ENCODE measurements at regions not wholly inside any gene's neighbourhood (a gene's known extent, or its start where the extent isn't known, plus 50 kb on each side); places are given as distances from the start of the nearest gene placed in this dataset.

GRCh38 chr6:26216886-26217713 is 129.9 kb downstream of the HFE start:
- peak; percentile 93 for DNase-seq

GRCh38 chr6:26217714-26218075 is 130.5 kb downstream of the HFE start:
- DNase-seq = no peak

- DNase-seq = no peak
These were observed 131.6 kb downstream of the HFE start for GRCh38 chr6:26218824-26219223.

- DNase-seq = no peak
These were observed 133.1 kb downstream of the HFE start for GRCh38 chr6:26220145-26220970.

- no peak for DNase-seq
These were observed 134.0 kb downstream of the HFE start for GRCh38 chr6:26221186-26221585.

GRCh38 chr6:26222571-26222970 is 135.3 kb downstream of the HFE start:
- no peak for DNase-seq

- no peak for DNase-seq
These were observed 136.0 kb downstream of the HFE start for GRCh38 chr6:26223228-26223627.

DNA sequence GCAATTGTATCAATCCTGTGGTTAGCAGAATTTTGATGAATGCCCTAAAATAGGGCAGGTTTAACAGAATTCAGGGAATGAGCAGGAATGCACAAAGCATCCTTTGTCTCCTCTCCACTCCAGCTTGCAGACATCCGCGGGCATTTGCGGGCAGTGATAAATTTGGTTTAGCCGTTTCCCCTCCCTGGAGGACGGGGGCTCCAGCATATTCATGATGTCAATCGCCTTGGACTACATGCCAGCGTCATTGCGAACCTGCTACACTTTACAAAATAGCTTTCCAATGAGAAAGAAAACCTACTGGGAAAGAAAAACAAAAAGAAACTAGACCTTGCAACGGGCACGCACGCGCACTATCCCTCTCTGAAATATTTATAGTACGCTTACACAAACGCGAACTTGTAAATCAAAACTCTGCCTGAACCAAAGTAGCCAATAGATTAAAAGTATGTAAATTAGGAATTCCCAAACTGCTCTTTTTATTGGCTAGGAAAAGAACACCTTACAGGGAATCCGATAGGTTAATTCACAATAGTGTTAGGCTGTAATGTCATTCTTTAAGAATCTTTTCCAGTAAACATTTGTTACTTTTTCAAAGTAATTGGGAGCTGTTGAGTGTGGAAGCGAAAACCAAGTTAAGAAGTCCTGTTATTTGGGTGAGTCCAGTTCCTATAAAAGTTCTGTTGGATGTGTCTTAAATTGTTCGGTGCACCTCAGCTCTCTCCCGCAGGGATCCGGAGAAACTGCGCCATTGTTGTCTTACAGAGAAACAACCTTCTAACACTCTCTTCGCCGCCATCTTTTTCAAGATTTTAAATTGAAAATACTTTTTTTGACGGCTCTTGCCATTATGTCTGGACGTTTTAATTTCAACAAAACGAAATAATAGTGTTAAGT is 136.7 kb downstream of the HFE start:
- DNase-seq = no peak

GRCh38 chr6:26224547-26224912 is 137.3 kb downstream of the HFE start:
- no peak for DNase-seq

DNA sequence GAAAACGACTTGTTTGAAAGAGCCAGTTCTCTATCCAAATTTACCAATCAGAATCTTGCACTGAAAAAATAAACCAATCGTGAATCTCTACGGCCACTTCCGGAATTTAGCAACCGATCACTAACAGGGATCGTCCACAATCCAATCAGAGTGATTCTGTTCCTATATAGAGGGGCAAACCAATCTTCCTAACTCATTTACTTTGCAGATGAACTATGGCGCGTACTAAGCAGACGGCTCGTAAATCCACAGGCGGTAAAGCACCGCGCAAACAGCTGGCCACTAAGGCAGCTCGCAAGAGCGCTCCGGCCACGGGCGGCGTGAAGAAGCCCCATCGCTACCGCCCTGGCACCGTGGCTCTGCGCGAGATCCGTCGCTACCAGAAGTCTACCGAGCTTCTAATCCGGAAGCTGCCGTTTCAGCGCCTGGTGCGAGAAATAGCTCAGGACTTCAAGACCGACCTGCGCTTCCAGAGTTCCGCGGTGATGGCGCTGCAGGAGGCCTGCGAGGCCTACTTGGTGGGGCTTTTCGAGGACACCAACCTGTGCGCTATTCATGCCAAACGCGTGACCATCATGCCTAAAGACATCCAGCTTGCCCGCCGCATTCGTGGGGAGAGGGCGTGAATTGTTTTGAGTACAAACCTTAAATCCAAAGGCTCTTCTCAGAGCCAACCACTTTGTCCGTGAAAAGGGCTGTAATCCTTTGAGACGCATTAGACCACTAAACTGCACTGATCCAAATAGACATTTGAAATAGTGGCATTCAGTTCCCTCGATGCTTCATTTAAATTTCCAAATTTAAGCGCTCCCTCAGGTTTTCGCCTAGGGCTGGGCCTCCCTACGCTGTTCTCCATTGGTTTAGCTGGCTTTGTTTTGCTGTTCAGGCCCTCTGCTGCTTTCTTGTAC is 138.0 kb downstream of the HFE start:
- DNase-seq = no peak

GRCh38 chr6:26225848-26226578 is 138.8 kb downstream of the HFE start:
- DNase-seq = no peak

DNA sequence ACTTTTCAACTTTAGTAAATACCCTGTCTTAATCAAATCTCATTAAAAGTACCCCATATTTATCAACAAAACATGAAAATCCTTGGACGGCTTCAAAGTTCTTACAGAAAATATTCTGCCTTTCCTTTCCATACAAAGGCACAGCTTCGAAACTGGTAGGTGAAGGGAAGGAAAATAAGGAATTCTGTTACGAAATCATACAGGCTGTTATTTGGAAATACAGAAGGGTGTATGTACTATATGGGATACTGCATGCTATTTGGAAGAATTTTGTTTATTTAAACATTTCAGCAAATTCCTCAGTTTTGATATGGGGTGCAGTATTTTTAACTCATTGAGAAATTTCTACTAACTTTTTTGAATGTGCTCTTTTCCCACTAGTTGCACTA is 138.4 kb upstream of the BTN3A2 start:
- DNase-seq = no peak

GRCh38 chr6:26230351-26230750 is 134.6 kb upstream of the BTN3A2 start:
- no peak for DNase-seq

DNA sequence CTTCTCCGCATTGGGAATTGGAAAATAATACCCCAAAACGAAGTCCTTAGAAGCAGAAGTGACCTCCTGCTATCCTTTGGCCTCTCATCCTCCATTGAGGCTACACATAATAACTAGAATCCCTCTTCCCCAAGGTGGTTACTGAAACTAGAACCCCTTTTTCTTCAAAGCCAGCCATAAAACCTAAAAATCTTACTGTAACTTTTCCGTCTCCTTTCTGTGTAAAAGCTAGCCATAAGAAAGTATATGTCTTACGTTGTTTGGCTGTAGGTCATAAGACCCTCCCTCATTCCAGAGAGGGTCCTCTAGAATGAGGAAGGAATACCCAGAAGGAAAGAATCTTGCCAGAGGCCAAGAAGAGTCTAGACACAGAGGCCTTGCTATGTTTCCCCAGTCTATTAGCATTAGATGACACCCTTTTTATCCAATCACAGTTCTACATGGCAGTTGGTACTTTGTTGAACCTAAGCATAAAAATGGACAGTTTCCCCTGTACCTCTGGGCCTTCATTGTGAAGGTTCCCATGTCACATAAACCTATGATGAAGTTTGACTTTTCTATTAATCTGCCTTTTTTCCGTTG is 133.9 kb upstream of the BTN3A2 start:
- no peak for DNase-seq

DNA sequence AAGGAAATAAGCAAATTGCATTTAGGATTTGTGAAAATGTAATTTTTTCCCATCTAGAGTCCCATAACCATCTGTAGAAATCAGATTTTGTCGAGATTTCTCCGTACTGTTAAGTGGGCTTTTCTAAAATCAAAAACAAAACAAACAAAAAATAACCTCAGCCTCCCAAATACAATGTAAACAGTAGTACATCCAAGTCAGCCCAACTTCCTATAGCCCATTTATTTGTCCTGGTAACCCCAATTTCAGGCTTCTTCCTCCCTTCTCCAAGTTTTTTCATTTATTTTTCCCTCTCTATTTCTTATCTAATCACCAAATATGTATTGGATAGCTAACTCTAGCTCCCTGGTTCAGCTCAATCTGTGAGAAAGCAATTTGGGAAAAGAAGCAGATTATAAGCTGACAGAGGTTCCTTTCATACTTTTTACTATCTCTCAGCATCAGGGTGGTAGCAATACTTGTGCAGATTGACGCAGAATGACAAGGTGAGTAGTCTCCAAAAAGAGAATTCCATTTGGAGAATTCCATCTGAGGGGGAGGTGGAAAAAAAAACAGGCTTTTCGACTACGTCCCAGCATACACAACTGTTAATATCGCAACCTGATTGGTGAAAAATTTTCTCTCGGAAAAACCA is 132.6 kb upstream of the BTN3A2 start:
- no peak for DNase-seq

DNA sequence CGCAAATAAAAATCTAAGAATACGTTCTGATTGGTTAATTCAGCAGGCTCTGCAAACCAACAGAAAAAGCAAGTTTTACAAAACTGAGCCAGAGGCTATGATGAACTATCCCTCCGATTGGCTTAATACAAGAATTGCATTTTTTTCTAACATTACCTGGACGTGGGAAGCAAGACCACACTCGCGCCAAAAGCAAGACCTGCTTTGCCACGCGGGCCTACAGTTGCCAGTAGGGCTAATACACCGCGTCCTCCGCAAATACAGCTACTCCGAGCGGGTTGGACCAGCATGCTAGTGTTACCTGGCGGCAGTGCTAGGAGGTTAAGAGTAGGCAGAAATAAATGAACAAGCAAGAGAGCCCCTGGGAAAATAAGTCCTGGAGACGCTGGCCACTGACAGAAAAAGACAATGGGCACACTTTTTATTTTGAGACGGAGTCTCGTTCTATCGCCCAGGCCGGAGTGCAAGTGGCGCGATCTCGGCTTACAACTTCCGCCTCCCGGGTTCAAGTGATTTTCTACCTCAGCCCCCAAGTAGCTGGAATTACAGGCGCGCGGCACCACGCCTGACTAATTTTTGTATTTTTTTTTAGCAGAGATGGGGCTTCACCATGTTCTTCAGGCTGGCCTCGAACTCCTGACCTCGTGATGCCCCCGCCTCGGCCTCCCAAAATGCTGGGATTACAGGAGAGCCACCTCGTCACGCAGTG is 131.9 kb upstream of the BTN3A2 start:
- no peak for DNase-seq

DNA sequence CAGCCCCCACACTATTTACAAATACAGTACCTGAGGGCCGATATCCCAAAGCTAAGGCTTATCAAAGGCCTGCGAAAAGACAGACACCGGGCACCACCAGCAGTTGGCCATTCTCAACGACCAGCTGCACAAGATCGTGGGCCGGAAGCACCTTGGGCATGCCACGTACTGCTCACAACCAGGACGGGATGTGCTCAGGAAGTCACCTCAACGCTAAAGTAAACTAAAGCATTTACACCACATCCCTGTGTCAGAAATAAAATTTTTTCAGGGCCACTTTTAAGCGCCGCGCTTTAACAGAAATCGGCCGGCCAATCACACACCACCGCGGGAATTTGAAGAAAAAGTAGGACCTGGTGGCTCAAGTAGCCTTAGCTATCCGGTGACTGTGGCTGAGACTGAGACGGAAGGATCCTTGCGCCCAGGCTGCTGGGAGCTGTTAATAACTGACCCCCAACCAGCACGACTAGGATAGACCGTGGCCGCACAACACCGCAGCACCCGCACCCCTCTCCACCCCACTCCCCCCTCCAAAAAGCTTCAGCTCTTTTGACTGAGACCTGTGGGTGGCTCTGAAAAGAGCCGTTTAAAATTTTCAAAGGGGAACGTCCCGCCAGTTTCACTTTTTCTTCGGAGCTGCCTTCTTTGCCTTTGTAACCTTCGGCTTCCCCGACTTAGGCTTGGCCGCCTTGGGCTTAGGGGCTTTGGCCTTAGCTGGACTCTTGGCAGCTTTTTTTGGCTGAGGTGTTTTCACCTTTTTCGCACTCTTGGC is 131.2 kb upstream of the BTN3A2 start:
- DNase-seq = peak; percentile 71

DNA sequence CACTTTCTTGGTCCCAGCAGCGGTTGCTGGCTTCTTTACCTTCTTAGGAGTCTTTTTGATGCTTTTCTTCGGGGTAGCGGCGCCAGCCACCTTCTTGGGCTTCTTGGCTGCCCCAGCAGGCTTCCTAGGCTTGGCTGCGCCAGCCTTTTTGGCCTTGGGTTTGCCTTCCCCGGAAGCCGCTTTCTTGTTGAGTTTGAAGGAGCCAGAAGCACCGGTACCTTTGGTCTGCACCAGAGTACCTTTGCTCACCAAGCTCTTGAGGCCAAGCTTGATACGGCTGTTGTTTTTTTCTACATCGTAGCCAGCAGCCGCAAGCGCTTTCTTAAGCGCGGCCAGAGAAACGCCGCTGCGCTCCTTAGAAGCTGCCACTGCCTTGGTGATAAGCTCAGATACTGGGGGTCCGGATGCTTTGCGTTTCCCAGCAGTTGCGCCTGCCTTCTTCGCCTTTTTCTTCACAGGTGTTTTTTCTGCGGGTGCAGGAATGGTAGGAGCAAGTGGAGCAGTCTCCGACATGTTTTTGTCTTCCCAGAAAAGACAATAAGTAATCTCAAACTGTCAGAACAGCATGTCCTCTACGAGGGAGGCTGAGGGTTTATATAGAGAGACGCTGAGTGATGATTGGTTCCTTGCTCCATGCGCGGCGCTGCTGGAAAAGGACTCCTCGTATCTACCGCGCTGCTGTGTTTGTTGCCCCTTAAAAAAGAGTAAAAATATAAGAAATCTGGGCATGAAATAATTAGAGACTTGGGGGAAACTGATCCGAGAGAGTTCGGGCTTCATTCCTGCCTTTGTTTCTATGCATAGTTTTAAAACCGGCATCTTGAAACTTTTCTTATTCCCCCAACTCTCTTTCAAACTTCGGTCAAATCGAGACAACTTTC is 130.3 kb upstream of the BTN3A2 start:
- peak; percentile 89 for DNase-seq

All from GDM1 (cell line).